Kidney glomerular epithelial cell (primary cell): ENCODE measurements at regions not wholly inside any gene's neighbourhood (a gene's known extent, or its start where the extent isn't known, plus 50 kb on each side); places are given as distances from the start of the nearest gene placed in this dataset.

Experiments
- DNase-seq: peaks from one replicate; lab custom pipeline; 2025; lab: John Stamatoyannopoulos, UW

GRCh38 chr13:83941701-83942335 is 59.5 kb upstream of the SLITRK1 start:
- DNase-seq: no peak

- no peak for DNase-seq
These were observed 58.5 kb upstream of the SLITRK1 start for GRCh38 chr13:83940742-83941141.

- no peak for DNase-seq
These were observed 55.3 kb upstream of the SLITRK1 start for GRCh38 chr13:83937579-83937978.

GRCh38 chr13:83935566-83935965 is 53.3 kb upstream of the SLITRK1 start:
- DNase-seq: no peak
